ENCODE measurements at regions not wholly inside any gene's neighbourhood (a gene's known extent, or its start where the extent isn't known, plus 50 kb on each side); places are given as distances from the start of the nearest gene placed in this dataset.

DNA sequence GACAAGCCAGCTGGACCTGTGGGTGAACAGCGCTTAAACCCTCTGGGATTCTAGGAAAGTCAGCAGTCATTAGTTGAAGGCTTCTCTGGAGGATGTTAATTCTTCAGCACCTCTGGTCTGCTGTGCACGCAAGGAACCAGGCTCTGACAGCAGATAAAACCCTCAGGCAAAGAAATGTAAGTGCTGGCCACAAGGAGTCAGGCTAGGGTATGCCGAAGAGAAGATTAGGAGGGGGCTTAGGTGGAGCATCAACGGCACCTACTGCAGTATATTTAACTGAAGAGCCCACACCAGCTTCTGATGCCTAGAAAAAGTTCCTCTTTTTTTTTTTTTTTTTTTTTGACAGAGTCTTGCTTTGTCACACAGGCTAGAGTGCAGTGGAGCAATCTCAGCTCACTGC, 304.2 kb upstream of the MC4R start:
- H3K4me2 ChIP-seq (ENCODE audit: low read depth, low read length) = no peak overlapping the region
- H3K4me3 ChIP-seq (ENCODE audit: insufficient read depth, low read depth, low read length) = no peak overlapping the region
- TF ChIP-seq FOS (IDR thresholded peaks at IDR 0.05; ENCODE audit: low read depth, low read length) (no peak), POLR2A (IDR thresholded peaks at IDR 0.05; ENCODE audit: low read depth, low read length) (no peak), RAD21 (IDR thresholded peaks at IDR 0.05; ENCODE audit: low read length) (no peak), NFE2L2 (IDR thresholded peaks at IDR 0.05; ENCODE audit: low read depth, low read length) (no peak), MAZ (IDR thresholded peaks at IDR 0.05; ENCODE audit: borderline replicate concordance, low read depth, low read length) (no peak), MAFK (IDR thresholded peaks at IDR 0.05; ENCODE audit: low read depth, low read length) (no peak), SMC3 (IDR thresholded peaks at IDR 0.05; ENCODE audit: low read depth, low read length) (no peak), RFX5 (IDR thresholded peaks at IDR 0.05; ENCODE audit: low read depth, low read length) (no peak)
- TF ChIP-seq, protein P1, sequence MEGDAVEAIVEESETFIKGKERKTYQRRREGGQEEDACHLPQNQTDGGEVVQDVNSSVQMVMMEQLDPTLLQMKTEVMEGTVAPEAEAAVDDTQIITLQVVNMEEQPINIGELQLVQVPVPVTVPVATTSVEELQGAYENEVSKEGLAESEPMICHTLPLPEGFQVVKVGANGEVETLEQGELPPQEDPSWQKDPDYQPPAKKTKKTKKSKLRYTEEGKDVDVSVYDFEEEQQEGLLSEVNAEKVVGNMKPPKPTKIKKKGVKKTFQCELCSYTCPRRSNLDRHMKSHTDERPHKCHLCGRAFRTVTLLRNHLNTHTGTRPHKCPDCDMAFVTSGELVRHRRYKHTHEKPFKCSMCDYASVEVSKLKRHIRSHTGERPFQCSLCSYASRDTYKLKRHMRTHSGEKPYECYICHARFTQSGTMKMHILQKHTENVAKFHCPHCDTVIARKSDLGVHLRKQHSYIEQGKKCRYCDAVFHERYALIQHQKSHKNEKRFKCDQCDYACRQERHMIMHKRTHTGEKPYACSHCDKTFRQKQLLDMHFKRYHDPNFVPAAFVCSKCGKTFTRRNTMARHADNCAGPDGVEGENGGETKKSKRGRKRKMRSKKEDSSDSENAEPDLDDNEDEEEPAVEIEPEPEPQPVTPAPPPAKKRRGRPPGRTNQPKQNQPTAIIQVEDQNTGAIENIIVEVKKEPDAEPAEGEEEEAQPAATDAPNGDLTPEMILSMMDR (conservative IDR thresholded peaks at IDR 0.05; ENCODE audit: low read depth, low read length) = no peak
- no peak overlapping the region for H2AK9ac ChIP-seq (replicated peaks; ENCODE audit: low read depth, low read length, poor library complexity)
- in situ Hi-C loops (cut with MboI; ENCODE audit: low sequenced_read_pairs) (loop anchor here (25.0 kb wide), 1 partner anchor 810 kb away; no protein-coding TSS in a partner anchor), intact Hi-C loops (cut with micrococcal nuclease) (no loop called here), dilution Hi-C loops (cut with HindIII; ENCODE audit: low sequenced_read_pairs, unreplicated experiment) (no loop called here)
- H3K9me1 ChIP-seq (ENCODE audit: insufficient read depth, low read length) = no peaks in the 10 kb centered on the region
- no peak overlapping the region for H2AK5ac ChIP-seq (ENCODE audit: low read depth, low read length)
- no peak overlapping the region for H2BK5ac ChIP-seq (ENCODE audit: low read depth, low read length, poor library complexity, severe bottlenecking)
- no TSS peak for BruUV-seq (replicated peaks)
- H3K4ac ChIP-seq (ENCODE audit: low read depth, low read length) = no peak overlapping the region
- no peak overlapping the region for H3K27ac ChIP-seq (ENCODE audit: insufficient read depth, low read length)
- WGBS, 2 experiments (ENCODE audit: extremely low coverage in 2 of 2, insufficient read length in 1 of 2) = 43% methylated on average over 2 of the region's 4 CpGs; no CpG with 5 or more reads in 1 of the 2 experiments
- ATAC-seq (ENCODE audit: low read depth) (no peak), DNase-seq (no peak)
- H3K9ac ChIP-seq (ENCODE audit: low read depth, low read length) = no peak overlapping the region
- no peak overlapping the region for H3K23ac ChIP-seq (ENCODE audit: low read depth, low read length)
- H3K36me3 ChIP-seq (ENCODE audit: control insufficient read depth, insufficient read depth, low read length) = no peaks in the 10 kb centered on the region
- H3K4me1 ChIP-seq (ENCODE audit: control insufficient read depth, insufficient read depth, low read length) = no peaks in the 10 kb centered on the region
- H2BK20ac ChIP-seq (ENCODE audit: low read depth, low read length) = no peak overlapping the region
- H3K18ac ChIP-seq (ENCODE audit: low read depth, low read length) = no peak overlapping the region
- POLR2A ChIA-PET (ENCODE audit: unreplicated experiment) = no interaction called here
- H2BK15ac ChIP-seq (ENCODE audit: low read depth, low read length) = no peak overlapping the region
- CTCF ChIA-PET = interaction anchor here (0.7 kb wide), 1 partner anchor 1121 kb away, joined by 6 read pairs; no protein-coding TSS in a partner anchor
- no peaks in the 10 kb centered on the region for H3K9me3 ChIP-seq (ENCODE audit: control insufficient read depth, insufficient read depth, low read length)
- H2AFZ ChIP-seq (replicated peaks; ENCODE audit: low read length, poor library complexity) = no peak overlapping the region
- H3K56ac ChIP-seq (ENCODE audit: extremely low read depth, insufficient read depth, low read length) = no peak overlapping the region
- no peak overlapping the region for H4K91ac ChIP-seq (ENCODE audit: insufficient read depth, low read depth, low read length)
- H2BK120ac ChIP-seq (ENCODE audit: low read depth, low read length) = no peak overlapping the region
- no peaks in the 10 kb centered on the region for H3K79me1 ChIP-seq (ENCODE audit: low read depth in 1 of 2, low read length in 2 of 2)
- no peak overlapping the region for H4K5ac ChIP-seq (ENCODE audit: low read depth, low read length)
- no peaks in the 10 kb centered on the region for H4K20me1 ChIP-seq (ENCODE audit: insufficient read depth, low read length)
- no peak overlapping the region for H3K14ac ChIP-seq (replicated peaks; ENCODE audit: low read depth, low read length)
- H4K8ac ChIP-seq (ENCODE audit: low read depth in 2 of 2, low read length in 2 of 2) = no peak overlapping the region
- no peaks in the 10 kb centered on the region for H3K27me3 ChIP-seq (ENCODE audit: control insufficient read depth, insufficient read depth, low read length)

All from IMR-90 (cell line).